Mesothelial cell of epicardium (in vitro differentiated cells): ENCODE measurements at regions not wholly inside any gene's neighbourhood (a gene's known extent, or its start where the extent isn't known, plus 50 kb on each side); places are given as distances from the start of the nearest gene placed in this dataset.

ENCODE experiments used
- DNase-seq, 2 experiments: peaks; one replicate each; pipeline ENCODE4 v3.0.0; 2021; ENCODE audit warnings: low spot score in 2 of 2; ENCODE audit not compliant: unreplicated experiment in 2 of 2
- H3K27ac Mint-ChIP-seq: 2 replicates; pipeline ENCODE4 v1.8.0; 2021; ENCODE audit warnings: mixed read lengths
- H3K27me3 Mint-ChIP-seq: 2 replicates; pipeline ENCODE4 v1.8.0; 2021; ENCODE audit warnings: low read depth, mixed read lengths
- H3K36me3 Mint-ChIP-seq: 2 replicates; pipeline ENCODE4 v1.8.0; 2021; ENCODE audit warnings: mixed read lengths
- H3K4me1 Mint-ChIP-seq: 2 replicates; pipeline ENCODE4 v1.8.0; 2021; ENCODE audit warnings: mixed read lengths
- H3K4me3 Mint-ChIP-seq: 2 replicates; pipeline ENCODE4 v1.8.0; 2021; ENCODE audit warnings: mild to moderate bottlenecking, moderate library complexity, mixed read lengths
- H3K9me3 Mint-ChIP-seq: 2 replicates; pipeline ENCODE4 v1.8.0; 2021; ENCODE audit warnings: mixed read lengths
- TF ChIP-seq, protein P1 (sequence below): fragments of 200-600 bp; sonication (generic); IDR thresholded peaks from one replicate; pipeline ENCODE4 v1.5.0; 2021; ENCODE audit warnings: antibody characterized with exemption; ENCODE audit not compliant: unreplicated experiment

- Mint-ChIP-seq H3K27ac (no peak overlapping the region), H3K27me3 (no peaks in the 10 kb centered on the region), H3K4me1 (peaks cover 3% of the 10 kb centered on the region), H3K36me3 (no peaks in the 10 kb centered on the region), H3K4me3 (no peak overlapping the region), H3K9me3 (no peaks in the 10 kb centered on the region)
- TF ChIP-seq, protein P1, sequence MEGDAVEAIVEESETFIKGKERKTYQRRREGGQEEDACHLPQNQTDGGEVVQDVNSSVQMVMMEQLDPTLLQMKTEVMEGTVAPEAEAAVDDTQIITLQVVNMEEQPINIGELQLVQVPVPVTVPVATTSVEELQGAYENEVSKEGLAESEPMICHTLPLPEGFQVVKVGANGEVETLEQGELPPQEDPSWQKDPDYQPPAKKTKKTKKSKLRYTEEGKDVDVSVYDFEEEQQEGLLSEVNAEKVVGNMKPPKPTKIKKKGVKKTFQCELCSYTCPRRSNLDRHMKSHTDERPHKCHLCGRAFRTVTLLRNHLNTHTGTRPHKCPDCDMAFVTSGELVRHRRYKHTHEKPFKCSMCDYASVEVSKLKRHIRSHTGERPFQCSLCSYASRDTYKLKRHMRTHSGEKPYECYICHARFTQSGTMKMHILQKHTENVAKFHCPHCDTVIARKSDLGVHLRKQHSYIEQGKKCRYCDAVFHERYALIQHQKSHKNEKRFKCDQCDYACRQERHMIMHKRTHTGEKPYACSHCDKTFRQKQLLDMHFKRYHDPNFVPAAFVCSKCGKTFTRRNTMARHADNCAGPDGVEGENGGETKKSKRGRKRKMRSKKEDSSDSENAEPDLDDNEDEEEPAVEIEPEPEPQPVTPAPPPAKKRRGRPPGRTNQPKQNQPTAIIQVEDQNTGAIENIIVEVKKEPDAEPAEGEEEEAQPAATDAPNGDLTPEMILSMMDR, result no peak
- no peak for DNase-seq
Measured at GRCh38 chr14:25628390-25628789, 578.4 kb upstream of the STXBP6 start.

DNA sequence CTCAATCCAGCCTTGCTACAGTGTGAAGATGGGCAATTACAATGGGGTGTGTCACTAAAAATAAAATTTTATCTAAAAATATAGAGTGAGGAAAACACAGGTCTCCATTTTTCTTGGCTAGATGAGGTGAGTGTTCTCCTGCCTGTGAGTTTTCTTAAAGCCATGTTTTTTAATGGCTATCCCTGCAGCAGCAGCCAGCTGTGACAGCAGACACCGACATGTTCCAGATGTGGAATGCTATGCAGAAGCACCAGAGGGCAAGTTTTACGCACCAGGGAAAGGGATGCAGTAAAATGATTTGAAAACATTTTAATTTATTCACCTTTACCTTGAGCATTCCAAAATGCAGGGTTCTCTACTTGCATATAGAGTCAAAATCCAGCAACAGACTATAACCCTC is 577.0 kb upstream of the STXBP6 start:
- H3K4me1 Mint-ChIP-seq, result peaks cover 3% of the 10 kb centered on the region
- H3K36me3 Mint-ChIP-seq, result no peaks in the 10 kb centered on the region
- H3K4me3 Mint-ChIP-seq, result no peak overlapping the region
- TF ChIP-seq, protein P1, result no peak
- no peak for DNase-seq
- no peaks in the 10 kb centered on the region for H3K27me3 Mint-ChIP-seq
- no peaks in the 10 kb centered on the region for H3K9me3 Mint-ChIP-seq
- no peak overlapping the region for H3K27ac Mint-ChIP-seq

GRCh38 chr14:25622763-25623162 is 572.8 kb upstream of the STXBP6 start:
- H3K9me3 Mint-ChIP-seq, result peaks cover 23% of the 10 kb centered on the region

DNA sequence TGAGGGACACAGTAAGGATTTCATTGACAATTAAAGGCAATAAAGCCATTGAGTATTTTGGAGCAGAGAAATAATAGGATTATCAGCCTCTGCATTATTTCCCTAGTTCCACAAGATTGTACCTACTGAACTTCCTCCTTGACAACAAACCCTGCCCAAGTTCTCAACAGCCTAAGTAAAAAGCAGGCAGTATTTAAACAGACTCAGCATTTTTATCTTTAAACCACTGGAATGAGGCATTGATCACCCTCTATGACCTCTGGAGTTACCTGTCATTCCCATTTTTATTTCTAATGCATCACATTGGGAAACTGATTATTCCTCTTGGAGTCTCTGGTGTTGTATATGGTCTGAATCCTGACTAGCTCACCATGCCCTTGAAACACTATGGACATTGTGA is 570.6 kb upstream of the STXBP6 start:
- H3K27me3 Mint-ChIP-seq, result no peaks in the 10 kb centered on the region
- TF ChIP-seq, protein P1, result no peak
- H3K9me3 Mint-ChIP-seq, result peaks cover 39% of the 10 kb centered on the region
- no peak overlapping the region for H3K4me3 Mint-ChIP-seq
- no peak for DNase-seq
- H3K4me1 Mint-ChIP-seq, result no peaks in the 10 kb centered on the region
- H3K27ac Mint-ChIP-seq, result no peak overlapping the region
- peaks cover 3% of the 10 kb centered on the region for H3K36me3 Mint-ChIP-seq

More at GRCh38 chr14:25622763-25623162, 572.8 kb upstream of the STXBP6 start:
- peaks cover under 1% of the 10 kb centered on the region for H3K36me3 Mint-ChIP-seq
- no peak overlapping the region for H3K4me3 Mint-ChIP-seq
- no peaks in the 10 kb centered on the region for H3K4me1 Mint-ChIP-seq
- DNase-seq, result no peak
- no peaks in the 10 kb centered on the region for H3K27me3 Mint-ChIP-seq
- TF ChIP-seq, protein P1, result no peak
- H3K27ac Mint-ChIP-seq, result no peak overlapping the region

DNA sequence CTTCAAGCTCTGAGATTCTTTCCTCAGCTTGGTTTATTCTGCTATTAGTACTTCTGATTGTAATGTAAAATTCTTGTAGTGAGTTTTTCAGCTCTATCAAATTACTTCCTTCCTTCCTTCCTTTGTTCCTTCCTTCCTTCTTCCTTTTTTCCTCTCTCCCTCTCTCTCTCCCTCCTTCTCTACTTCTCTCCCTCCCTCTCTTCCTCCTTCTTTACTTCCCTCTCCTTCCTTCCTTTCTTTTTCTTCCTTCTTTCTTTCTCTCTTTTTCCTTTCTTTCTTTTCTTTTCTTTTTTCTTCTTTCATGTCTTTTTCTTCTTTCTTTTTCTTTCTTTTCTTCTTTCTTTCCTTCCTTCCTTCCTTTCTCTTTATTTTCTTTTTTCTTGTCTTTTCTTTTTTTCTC is 565.2 kb upstream of the STXBP6 start:
- H3K27ac Mint-ChIP-seq, result no peak overlapping the region
- H3K36me3 Mint-ChIP-seq, result peaks cover 3% of the 10 kb centered on the region
- TF ChIP-seq, protein P1, result no peak
- no peak overlapping the region for H3K4me3 Mint-ChIP-seq
- H3K27me3 Mint-ChIP-seq, result no peaks in the 10 kb centered on the region
- no peak for DNase-seq
- no peaks in the 10 kb centered on the region for H3K4me1 Mint-ChIP-seq
- peaks cover 63% of the 10 kb centered on the region for H3K9me3 Mint-ChIP-seq

- Mint-ChIP-seq H3K27ac (no peak overlapping the region), H3K4me1 (no peaks in the 10 kb centered on the region), H3K36me3 (no peaks in the 10 kb centered on the region), H3K27me3 (no peaks in the 10 kb centered on the region), H3K4me3 (no peak overlapping the region), H3K9me3 (peaks cover 18% of the 10 kb centered on the region)
- no peak for DNase-seq
- TF ChIP-seq, protein P1, result no peak
Measured at GRCh38 chr14:25607192-25607591, 557.2 kb upstream of the STXBP6 start.
